SH-SY5Y (cell line): ENCODE measurements at regions not wholly inside any gene's neighbourhood (a gene's known extent, or its start where the extent isn't known, plus 50 kb on each side); places are given as distances from the start of the nearest gene placed in this dataset.

Experiments
- GATA2 ChIP-seq: IDR thresholded peaks from 2 replicates; pipeline ENCODE4 v1.6.1; 2011; ENCODE audit warnings: mild to moderate bottlenecking, low read depth, low read length
- GATA3 ChIP-seq: IDR thresholded peaks from 2 replicates; pipeline ENCODE4 v1.6.1; 2011; ENCODE audit warnings: low read depth, mild to moderate bottlenecking, low read length, moderate library complexity

DNA sequence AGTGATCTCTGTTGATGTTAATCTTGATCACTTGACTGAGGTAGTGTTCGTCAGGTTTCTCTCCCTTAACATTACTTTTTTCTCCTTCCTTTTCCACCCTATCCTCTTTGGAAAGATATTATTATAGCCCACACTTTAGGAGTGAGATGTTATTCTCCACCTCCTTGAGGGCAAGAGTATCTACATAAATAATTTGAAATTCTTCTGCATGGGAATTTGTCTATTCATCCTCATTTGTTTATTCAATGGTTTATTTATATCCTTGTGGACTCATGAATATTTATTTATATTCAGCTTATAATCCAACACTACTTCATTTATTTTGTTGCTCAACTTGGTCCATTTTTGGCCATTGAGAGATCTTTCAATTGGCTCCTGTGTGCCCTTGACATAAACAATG, 750.4 kb downstream of the EPHA4 start:
- TF ChIP-seq GATA2 (no peak), GATA3 (no peak)
